ENCODE measurements at regions not wholly inside any gene's neighbourhood (a gene's known extent, or its start where the extent isn't known, plus 50 kb on each side); places are given as distances from the start of the nearest gene placed in this dataset.

DNA sequence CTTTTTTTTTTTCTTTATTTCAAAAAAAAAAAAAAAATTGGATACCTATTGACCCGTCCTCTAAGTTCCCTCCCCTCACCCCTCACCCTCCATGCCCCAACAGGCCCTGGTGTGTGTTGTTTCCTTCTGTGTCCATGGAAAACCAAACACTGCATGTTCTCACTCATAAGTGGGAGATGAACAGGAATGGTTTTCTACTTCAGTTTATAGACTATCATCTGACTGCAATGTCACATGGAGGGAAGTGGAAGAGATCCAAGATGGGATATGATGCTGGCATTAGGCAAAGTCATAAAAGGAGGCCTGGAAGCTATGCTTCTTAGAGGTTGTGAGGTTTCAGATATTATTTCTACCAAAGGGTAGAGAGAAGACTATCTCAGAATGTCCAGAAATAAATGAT is 237.5 kb downstream of the MAFB start:
- Histone ChIP-seq H3K36me3 (ENCODE audit: control insufficient read depth in 2 of 4, insufficient read depth in 4 of 4, low read length in 3 of 4) (no peaks in the 10 kb centered on the region), H2AK5ac (ENCODE audit: low read depth, low read length) (no peak overlapping the region), H3K27me3 (replicated peaks in 1 of 4; ENCODE audit: control insufficient read depth in 3 of 4, extremely low read depth in 1 of 4, insufficient read depth in 3 of 4, low read length in 3 of 4) (no peaks in the 10 kb centered on the region), H3K79me1 (ENCODE audit: low read depth, low read length) (no peaks in the 10 kb centered on the region), H3K79me2 (ENCODE audit: control insufficient read depth in 1 of 2, insufficient read depth in 2 of 2, low read length in 2 of 2) (no peaks in the 10 kb centered on the region), H2BK120ac (replicated peaks; ENCODE audit: low read depth, low read length) (no peak overlapping the region), H3K14ac (ENCODE audit: insufficient read length) (no peak overlapping the region), H2BK12ac (ENCODE audit: low read depth, low read length) (no peak overlapping the region), H3K4me3 (ENCODE audit: extremely low read depth in 1 of 4, insufficient read depth in 2 of 4, low read depth in 3 of 4, low read length in 4 of 4) (no peak overlapping the region), H4K8ac (ENCODE audit: extremely low read depth, insufficient read depth, low read length) (no peak overlapping the region), H3K4me2 (ENCODE audit: insufficient read depth in 1 of 2, low read depth in 2 of 2, low read length in 2 of 2) (no peak overlapping the region), H2BK15ac (ENCODE audit: low read length) (no peak overlapping the region), H3K23ac (ENCODE audit: insufficient read length) (no peak overlapping the region), H2BK5ac (ENCODE audit: low read depth, low read length) (no peak overlapping the region), H3K9ac (replicated peaks in 1 of 4; ENCODE audit: extremely low read depth in 1 of 4, low read depth in 3 of 4, low read length in 3 of 4) (no peak overlapping the region), H2BK20ac (ENCODE audit: low read length) (no peak overlapping the region), H3K56ac (replicated peaks; ENCODE audit: insufficient read length, low read depth, low read length) (no peak overlapping the region), H3K27ac (ENCODE audit: low read depth, low read length) (no peak overlapping the region), H3K4ac (replicated peaks; ENCODE audit: insufficient read length, low read depth, low read length) (no peak overlapping the region), H4K5ac (ENCODE audit: insufficient read length, low read depth, low read length) (no peak overlapping the region), H4K91ac (replicated peaks; ENCODE audit: insufficient read length, low read length) (no peak overlapping the region), H3K18ac (ENCODE audit: extremely low read depth, low read length) (no peak overlapping the region), H2AFZ (ENCODE audit: low read length) (no peak overlapping the region), H4K20me1 (replicated peaks in 1 of 2; ENCODE audit: control insufficient read depth in 1 of 2, insufficient read depth in 2 of 2, low read length in 2 of 2) (no peaks in the 10 kb centered on the region), H3K23me2 (ENCODE audit: low read depth, low read length) (no peaks in the 10 kb centered on the region), H3K4me1 (replicated peaks in 1 of 4; ENCODE audit: control insufficient read depth in 3 of 4, insufficient read depth in 4 of 4, low read length in 3 of 4) (peaks cover 0 to 4% (median 0%) of the 10 kb centered on the region in 4 experiments; a peak in 2 of 7 replicates), H3K9me3 (ENCODE audit: insufficient read depth in 2 of 2, low read depth in 1 of 2, low read length in 1 of 2) (peaks cover 0 to 3% of the 10 kb centered on the region in 2 experiments; a peak in 2 of 4 replicates)
- DNase-seq (ENCODE audit: low read depth in 1 of 2, low spot score in 2 of 2) = no peak
- ChIA-PET CTCF (ENCODE audit: partially characterized antibody) (interaction anchor here (1.4 to 1.8 kb wide), 2 partner anchors 8 to 9 kb away, joined by 4 to 7 read pairs; no protein-coding TSS in a partner anchor), POLR2A (ENCODE audit: partially characterized antibody) (no interaction called here)
- no peak for FAIRE-seq
- 100% methylated on average over 1 of the region's 1 CpG; no CpG with 5 or more reads in 1 of the 2 experiments for whole genome bisulfite sequencing, 2 experiments (ENCODE audit: extremely low coverage in 1 of 2, insufficient coverage in 1 of 2, insufficient read length in 1 of 2, insufficient replicate concordance in 2 of 2, low coverage in 1 of 2, low lambda C conversion rate in 2 of 2, missing lambda C conversion rate in 1 of 2)
- TF ChIP-seq POU5F1 (IDR thresholded peaks at IDR 0.05; ENCODE audit: low read depth, low read length) (no peak), CREB1 (IDR thresholded peaks at IDR 0.05) (no peak), ZNF274 (IDR thresholded peaks at IDR 0.05; ENCODE audit: borderline replicate concordance, extremely low read depth, low read length) (no peak), GABPA (IDR thresholded peaks at IDR 0.05; ENCODE audit: borderline replicate concordance, insufficient read depth, low read length) (no peak), KDM5A (IDR thresholded peaks at IDR 0.05; ENCODE audit: low read length) (no peak), JUN (IDR thresholded peaks at IDR 0.05; ENCODE audit: low read depth, low read length) (no peak), POLR2A (IDR thresholded peaks at IDR 0.05; ENCODE audit: control extremely low read depth in 1 of 2, low read depth in 2 of 2, low read length in 2 of 2) (no peak), HDAC2 (IDR thresholded peaks at IDR 0.05; ENCODE audit: borderline replicate concordance in 1 of 2, low read depth in 2 of 2, low read length in 2 of 2) (no peak), EZH2 (IDR thresholded peaks at IDR 0.05; ENCODE audit: low read depth, low read length, severe bottlenecking) (no peak), SUZ12 (IDR thresholded peaks at IDR 0.05; ENCODE audit: low read length) (no peak)
